GM12878 (cell line): ENCODE measurements at regions not wholly inside any gene's neighbourhood (a gene's known extent, or its start where the extent isn't known, plus 50 kb on each side); places are given as distances from the start of the nearest gene placed in this dataset.

Experiments used
- ATAC-seq: fragments of 200-7000 bp; cut with Tn5 transposase; 3 replicates; pipeline ENCODE4 v1.9.1; 2020; ENCODE audit warnings: mild to moderate bottlenecking, moderate library complexity
- BruUV-seq: library from RNA; stranded (reverse); fragments of 400-500 nt; replicated peaks from 2 replicates; lab custom pipeline; 2021; lab: Mats Ljungman, UMichigan
- CTCF ChIA-PET: fragments of 300-600 bp; sonication (Branson Sonifier 250); formaldehyde crosslinking; extraction: SDS; loops from one replicate; lab custom pipeline; 2021; ENCODE audit warnings: inconsistent platforms; lab: Yijun Ruan, JAX
- POLR2A ChIA-PET: fragments of 350-600 bp; formaldehyde crosslinking; extraction: SDS; loops from one replicate; lab custom pipeline; 2021; ENCODE audit warnings: inconsistent platforms; lab: Charles Lee
- RAD21 ChIA-PET: fragments of 300-600 bp; sonication (Branson Sonifier 250); formaldehyde crosslinking; loops from one replicate; lab custom pipeline; 2023; ENCODE audit warnings: antibody characterized with exemption; ENCODE audit not compliant: unreplicated experiment; lab: Charles Lee
- SMC1A ChIA-PET: fragments of 300-600 bp; sonication (Branson Sonifier 250); formaldehyde crosslinking; loops from one replicate; lab custom pipeline; 2023; ENCODE audit not compliant: unreplicated experiment, uncharacterized antibody; lab: Charles Lee
- DNase-seq: peaks from one replicate; pipeline ENCODE4 v3.0.0-alpha.2; 2011; ENCODE audit warnings: low read depth, low spot score
- FAIRE-seq: peaks from 3 replicates; lab custom pipeline; 2011; peaks lifted over from hg19 to GRCh38; lab: Jason Lieb, UNC
- H2AFZ ChIP-seq: 2 replicates; pipeline ENCODE4 v1.6.0; 2011; ENCODE audit warnings: low read depth, low read length, control low read depth; ENCODE audit not compliant: control insufficient read depth
- H3K27ac ChIP-seq: 2 replicates; pipeline ENCODE4 v1.5.1; 2011; ENCODE audit warnings: control low read depth; ENCODE audit not compliant: control insufficient read depth, insufficient read depth
- H3K27me3 ChIP-seq, 2 experiments: replicated peaks in 1 of 2; 2 replicates each; pipeline versions ENCODE4 v1.6.0 to v1.6.1; 2011; ENCODE audit warnings: low read length in 1 of 2; ENCODE audit not compliant: control insufficient read depth in 2 of 2, insufficient read depth in 2 of 2
- H3K36me3 ChIP-seq, 2 experiments: 2 replicates each; pipeline ENCODE4 v1.5.1; 2011; ENCODE audit warnings: low read length in 1 of 2; ENCODE audit not compliant: control insufficient read depth in 2 of 2, insufficient read depth in 2 of 2
- H3K4me1 ChIP-seq: 2 replicates; pipeline ENCODE4 v1.6.1; 2011; ENCODE audit warnings: mild to moderate bottlenecking, low read length, moderate library complexity, mixed read lengths; ENCODE audit not compliant: control insufficient read depth, insufficient read depth
- H3K4me2 ChIP-seq: 2 replicates; pipeline ENCODE4 v1.6.0; 2011; ENCODE audit warnings: control low read depth; ENCODE audit not compliant: control insufficient read depth, insufficient read depth
- H3K4me3 ChIP-seq: fragments of 200-600 bp; sonication (generic); 2 replicates; pipeline ENCODE4 v1.5.1; 2016
- H3K79me2 ChIP-seq: 2 replicates; pipeline ENCODE4 v1.6.0; 2011; ENCODE audit warnings: low read length; ENCODE audit not compliant: control insufficient read depth, insufficient read depth
- H3K9ac ChIP-seq: 2 replicates; pipeline ENCODE4 v1.8.0; 2011; ENCODE audit warnings: low read length, control low read depth, mixed read lengths; ENCODE audit not compliant: control insufficient read depth, insufficient read depth
- H3K9me3 ChIP-seq: replicated peaks from 3 replicates; pipeline ENCODE4 v1.5.1; 2011; ENCODE audit warnings: mild to moderate bottlenecking, low read length; ENCODE audit not compliant: control insufficient read depth, insufficient read depth
- H4K20me1 ChIP-seq: 2 replicates; pipeline ENCODE4 v1.6.0; 2011; ENCODE audit not compliant: control insufficient read depth, insufficient read depth
- CREM ChIP-seq: IDR thresholded peaks from 2 replicates; pipeline ENCODE4 v1.6.1; 2014; ENCODE audit warnings: antibody characterized with exemption, low read depth
- DPF2 ChIP-seq: fragments of 450-650 bp; IDR thresholded peaks from 2 replicates; pipeline ENCODE4 v1.6.1; 2017; ENCODE audit warnings: mild to moderate bottlenecking
- ETV6 ChIP-seq, 2 experiments: fragments of 450-650 bp in 1 of 2; IDR thresholded peaks in 1 of 2; conservative IDR thresholded peaks in 1 of 2; 2 replicates each; pipeline ENCODE4 v1.6.1; 2014; ENCODE audit warnings: antibody characterized with exemption in 1 of 2, borderline replicate concordance in 1 of 2, low read depth in 1 of 2, mild to moderate bottlenecking in 1 of 2, moderate library complexity in 1 of 2
- FOS ChIP-seq: IDR thresholded peaks from 3 replicates; pipeline ENCODE4 v1.6.1; 2011; ENCODE audit warnings: borderline replicate concordance; ENCODE audit not compliant: insufficient read length; ENCODE audit errors: extremely low read depth
- IKZF1 ChIP-seq: fragments of 450-650 bp; conservative IDR thresholded peaks from 2 replicates; pipeline ENCODE4 v1.6.1; 2017; ENCODE audit warnings: antibody characterized with exemption, mild to moderate bottlenecking
- IKZF2 ChIP-seq, 2 experiments: fragments of 450-650 bp; IDR thresholded peaks; 2 replicates each; pipeline ENCODE4 v1.6.1; 2017; ENCODE audit warnings: mild to moderate bottlenecking in 2 of 2, moderate library complexity in 2 of 2
- MEF2A ChIP-seq: IDR thresholded peaks from 2 replicates; pipeline ENCODE4 v1.6.1; 2011; ENCODE audit warnings: low read depth, mild to moderate bottlenecking, low read length, moderate library complexity; ENCODE audit not compliant: insufficient read depth
- MTA2 ChIP-seq: fragments of 450-650 bp; IDR thresholded peaks from 2 replicates; pipeline ENCODE4 v1.6.1; 2016; ENCODE audit warnings: low read depth, mild to moderate bottlenecking, moderate library complexity
- MYC ChIP-seq: IDR thresholded peaks from 2 replicates; pipeline ENCODE4 v1.6.1; 2011; ENCODE audit warnings: mild to moderate bottlenecking, low read length, moderate library complexity, inconsistent platforms; ENCODE audit not compliant: insufficient read depth, insufficient replicate concordance, insufficient read length, severe bottlenecking
- PAX5 ChIP-seq: IDR thresholded peaks from 2 replicates; pipeline ENCODE4 v1.6.1; 2011; ENCODE audit warnings: low read depth, low read length, borderline replicate concordance
- POLR2A ChIP-seq: IDR thresholded peaks from 2 replicates; pipeline ENCODE4 v1.6.1; 2011; ENCODE audit warnings: low read depth, mild to moderate bottlenecking, low read length
- RELA ChIP-seq: fragments of 450-650 bp; IDR thresholded peaks from 2 replicates; pipeline ENCODE4 v1.8.0; 2014; ENCODE audit warnings: borderline replicate concordance; ENCODE audit not compliant: partially characterized antibody
- SMARCA5 ChIP-seq: fragments of 450-650 bp; IDR thresholded peaks from 2 replicates; pipeline ENCODE4 v1.6.1; 2017; ENCODE audit warnings: mild to moderate bottlenecking
- SP1 ChIP-seq: IDR thresholded peaks from one replicate; pipeline ENCODE4 v1.6.1; 2011; ENCODE audit warnings: low read depth, low read length
- ZNF24 ChIP-seq: fragments of 450-650 bp; IDR thresholded peaks from 2 replicates; pipeline ENCODE4 v1.6.1; 2017; ENCODE audit warnings: antibody characterized with exemption, mild to moderate bottlenecking
- ZZZ3 ChIP-seq: IDR thresholded peaks from 2 replicates; pipeline ENCODE4 v1.6.1; 2011; ENCODE audit warnings: low read depth; ENCODE audit not compliant: control insufficient read depth, insufficient read length
- WGBS: methylation state at CpG from one replicate; pipeline ENCODE4 v1.1.6; 2016; ENCODE audit warnings: low lambda C conversion rate; ENCODE audit not compliant: insufficient replicate concordance, insufficient coverage; ENCODE audit errors: missing lambda C conversion rate; 5-methylcytosine and 5-hydroxymethylcytosine counted together
- in situ Hi-C: fragments of 300-500 bp; cut with MboI; formaldehyde crosslinking; loops from 9 replicates; pipeline ENCODE4 v1.14.3; 2018; ENCODE audit warnings: mixed read lengths
- intact Hi-C: fragments of 100-400 bp; cut with micrococcal nuclease; formaldehyde crosslinking; loops from one replicate; pipeline ENCODE4 v1.14.2; 2022; ENCODE audit not compliant: unreplicated experiment
- TF ChIP-seq, protein P1 (sequence below): fragments of 450-650 bp; formaldehyde crosslinking; IDR thresholded peaks from 2 replicates; pipeline ENCODE4 v1.4.0; 2022; ENCODE audit warnings: mild to moderate bottlenecking, moderate library complexity
- TF ChIP-seq, protein P2 (sequence below), 3 experiments: IDR thresholded peaks in 2 of 3; conservative IDR thresholded peaks in 1 of 3; 2 replicates each; pipeline ENCODE4 v1.5.1; 2011; ENCODE audit warnings: low read depth in 3 of 3, low read length in 3 of 3, mild to moderate bottlenecking in 3 of 3, control low read depth in 2 of 3, moderate library complexity in 2 of 3, inconsistent platforms in 1 of 3, mixed read lengths in 1 of 3; ENCODE audit not compliant: control insufficient read depth in 2 of 3, insufficient read depth in 1 of 3; ENCODE audit errors: extremely low read depth in 1 of 3
- TF ChIP-seq, protein P3 (sequence below): fragments of 450-650 bp; IDR thresholded peaks from 2 replicates; pipeline ENCODE4 v1.6.1; 2017; ENCODE audit warnings: borderline replicate concordance

DNA sequence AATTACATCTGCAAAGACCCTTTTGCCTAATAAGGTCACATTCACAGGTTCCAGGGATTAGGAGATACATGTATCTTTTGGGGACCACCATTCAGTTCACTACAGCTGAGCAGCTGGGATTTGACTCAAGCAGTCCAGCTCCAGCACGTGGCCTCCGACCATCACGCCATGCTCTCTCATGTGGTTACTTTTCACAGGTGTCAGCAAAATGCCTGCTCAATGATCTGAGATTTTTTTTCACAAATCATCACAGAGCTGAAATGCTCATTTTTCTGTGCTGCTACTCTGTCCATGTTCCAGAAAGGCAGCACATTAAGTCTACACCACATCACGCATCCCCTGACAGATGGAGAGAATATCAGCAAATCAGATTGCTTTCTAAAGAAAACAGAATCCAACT, 98.5 kb upstream of the RMDN2 start (continued):
- TF ChIP-seq, protein P1, sequence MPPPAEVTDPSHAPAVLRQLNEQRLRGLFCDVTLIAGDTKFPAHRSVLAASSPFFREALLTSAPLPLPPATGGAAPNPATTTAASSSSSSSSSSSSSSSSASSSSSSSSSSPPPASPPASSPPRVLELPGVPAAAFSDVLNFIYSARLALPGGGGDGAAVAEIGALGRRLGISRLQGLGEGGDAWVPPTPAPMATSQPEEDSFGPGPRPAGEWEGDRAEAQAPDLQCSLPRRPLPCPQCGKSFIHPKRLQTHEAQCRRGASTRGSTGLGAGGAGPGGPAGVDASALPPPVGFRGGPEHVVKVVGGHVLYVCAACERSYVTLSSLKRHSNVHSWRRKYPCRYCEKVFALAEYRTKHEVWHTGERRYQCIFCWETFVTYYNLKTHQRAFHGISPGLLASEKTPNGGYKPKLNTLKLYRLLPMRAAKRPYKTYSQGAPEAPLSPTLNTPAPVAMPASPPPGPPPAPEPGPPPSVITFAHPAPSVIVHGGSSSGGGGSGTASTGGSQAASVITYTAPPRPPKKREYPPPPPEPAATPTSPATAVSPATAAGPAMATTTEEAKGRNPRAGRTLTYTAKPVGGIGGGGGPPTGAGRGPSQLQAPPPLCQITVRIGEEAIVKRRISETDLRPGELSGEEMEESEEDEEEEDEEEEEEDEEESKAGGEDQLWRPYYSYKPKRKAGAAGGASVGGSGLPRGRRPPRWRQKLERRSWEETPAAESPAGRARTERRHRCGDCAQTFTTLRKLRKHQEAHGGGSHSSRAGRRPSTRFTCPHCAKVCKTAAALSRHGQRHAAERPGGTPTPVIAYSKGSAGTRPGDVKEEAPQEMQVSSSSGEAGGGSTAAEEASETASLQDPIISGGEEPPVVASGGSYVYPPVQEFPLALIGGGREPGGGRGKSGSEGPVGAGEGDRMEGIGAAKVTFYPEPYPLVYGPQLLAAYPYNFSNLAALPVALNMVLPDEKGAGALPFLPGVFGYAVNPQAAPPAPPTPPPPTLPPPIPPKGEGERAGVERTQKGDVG (CRISPR knock-in tag) = no peak
- TF ChIP-seq MEF2A (no peak), MTA2 (no peak), DPF2 (no peak), MYC (no peak)

DNA sequence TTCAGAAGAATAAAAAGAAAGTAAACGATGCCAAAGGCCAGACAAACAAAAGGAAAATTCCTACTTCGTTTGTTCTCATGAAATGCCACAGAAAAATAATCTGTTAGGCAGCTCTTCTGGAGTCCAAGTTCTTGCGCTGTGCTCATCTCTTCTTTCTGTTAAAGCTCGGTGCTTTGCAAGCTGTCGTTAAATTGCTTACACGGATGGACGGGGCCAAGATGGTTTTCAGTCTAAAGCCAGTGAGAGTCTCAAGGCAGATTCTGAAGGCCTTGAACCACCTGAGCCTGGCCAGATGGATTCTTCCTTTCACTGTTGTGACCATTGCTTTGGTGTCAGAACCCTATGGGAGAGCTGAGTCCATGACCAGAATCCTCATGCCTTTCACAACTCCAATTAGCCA, 97.6 kb upstream of the RMDN2 start:
- Histone ChIP-seq H3K9ac (no peak overlapping the region), H3K79me2 (no peaks in the 10 kb centered on the region), H3K9me3 (no peaks in the 10 kb centered on the region), H3K4me2 (no peak overlapping the region), H3K4me1 (no peaks in the 10 kb centered on the region; the same call in 1 of the 2 replicates), H4K20me1 (no peaks in the 10 kb centered on the region), H3K36me3 (no peaks in the 10 kb centered on the region), H3K27ac (no peak overlapping the region), H3K27me3 (no peaks in the 10 kb centered on the region), H2AFZ (no peak overlapping the region), H3K4me3 (no peak overlapping the region)
- no TSS peak for BruUV-seq
- DNase-seq = no peak
- ChIA-PET SMC1A (interaction anchor here (0.7 to 14.3 kb wide), 10 partner anchors 10 to 450 kb away, joined by 3 to 351 read pairs (median 4); no protein-coding TSS in a partner anchor), CTCF (interaction anchor here (3.8 to 19.7 kb wide), 3 partner anchors 48 to 431 kb away, joined by 26 to 330 read pairs (median 312); no protein-coding TSS in a partner anchor), POLR2A (no interaction called here), RAD21 (interaction anchor here (1.3 to 12.6 kb wide), 2 partner anchors 50 to 414 kb away, joined by 7 to 291 read pairs; no protein-coding TSS in a partner anchor)
- ATAC-seq = no peak
- intact Hi-C loops = no loop called here
- in situ Hi-C loops = no loop called here
- no peak for FAIRE-seq
- 80% methylated on average over 7 of the region's 7 CpGs for WGBS
- TF ChIP-seq SMARCA5 (no peak), FOS (no peak), PAX5 (no peak), IKZF1 (no peak), CREM (no peak), ZZZ3 (no peak), POLR2A (no peak), RELA (no peak), SP1 (no peak), IKZF2 (IDR thresholded peaks at IDR 0.05) (no peak), ETV6 (conservative IDR thresholded peaks at IDR 0.05 in 1 of 2, IDR thresholded peaks at IDR 0.05 in 1 of 2; ENCODE audit: borderline replicate concordance in 1 of 2, low read depth in 1 of 2) (no peak), ZNF24 (no peak)
- TF ChIP-seq, protein P2, sequence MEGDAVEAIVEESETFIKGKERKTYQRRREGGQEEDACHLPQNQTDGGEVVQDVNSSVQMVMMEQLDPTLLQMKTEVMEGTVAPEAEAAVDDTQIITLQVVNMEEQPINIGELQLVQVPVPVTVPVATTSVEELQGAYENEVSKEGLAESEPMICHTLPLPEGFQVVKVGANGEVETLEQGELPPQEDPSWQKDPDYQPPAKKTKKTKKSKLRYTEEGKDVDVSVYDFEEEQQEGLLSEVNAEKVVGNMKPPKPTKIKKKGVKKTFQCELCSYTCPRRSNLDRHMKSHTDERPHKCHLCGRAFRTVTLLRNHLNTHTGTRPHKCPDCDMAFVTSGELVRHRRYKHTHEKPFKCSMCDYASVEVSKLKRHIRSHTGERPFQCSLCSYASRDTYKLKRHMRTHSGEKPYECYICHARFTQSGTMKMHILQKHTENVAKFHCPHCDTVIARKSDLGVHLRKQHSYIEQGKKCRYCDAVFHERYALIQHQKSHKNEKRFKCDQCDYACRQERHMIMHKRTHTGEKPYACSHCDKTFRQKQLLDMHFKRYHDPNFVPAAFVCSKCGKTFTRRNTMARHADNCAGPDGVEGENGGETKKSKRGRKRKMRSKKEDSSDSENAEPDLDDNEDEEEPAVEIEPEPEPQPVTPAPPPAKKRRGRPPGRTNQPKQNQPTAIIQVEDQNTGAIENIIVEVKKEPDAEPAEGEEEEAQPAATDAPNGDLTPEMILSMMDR (IDR thresholded peaks at IDR 0.05 in 2 of 3, conservative IDR thresholded peaks at IDR 0.05 in 1 of 3; ENCODE audit: control insufficient read depth in 2 of 3, extremely low read depth in 1 of 3, insufficient read depth in 1 of 3, low read depth in 3 of 3, low read length in 3 of 3) = no peak
- TF ChIP-seq, protein P3, sequence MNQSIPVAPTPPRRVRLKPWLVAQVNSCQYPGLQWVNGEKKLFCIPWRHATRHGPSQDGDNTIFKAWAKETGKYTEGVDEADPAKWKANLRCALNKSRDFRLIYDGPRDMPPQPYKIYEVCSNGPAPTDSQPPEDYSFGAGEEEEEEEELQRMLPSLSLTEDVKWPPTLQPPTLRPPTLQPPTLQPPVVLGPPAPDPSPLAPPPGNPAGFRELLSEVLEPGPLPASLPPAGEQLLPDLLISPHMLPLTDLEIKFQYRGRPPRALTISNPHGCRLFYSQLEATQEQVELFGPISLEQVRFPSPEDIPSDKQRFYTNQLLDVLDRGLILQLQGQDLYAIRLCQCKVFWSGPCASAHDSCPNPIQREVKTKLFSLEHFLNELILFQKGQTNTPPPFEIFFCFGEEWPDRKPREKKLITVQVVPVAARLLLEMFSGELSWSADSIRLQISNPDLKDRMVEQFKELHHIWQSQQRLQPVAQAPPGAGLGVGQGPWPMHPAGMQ = no peak
